RPMI7951 (cell line): ENCODE measurements at regions not wholly inside any gene's neighbourhood (a gene's known extent, or its start where the extent isn't known, plus 50 kb on each side); places are given as distances from the start of the nearest gene placed in this dataset.
"Not testable (repeated sequence)": the region's sequence is repeated elsewhere in the genome, so short reads cannot be mapped to it uniquely, and the experiment has no call there.

ENCODE experiments used
- DNase-seq: peaks from one replicate; pipeline ENCODE4 v3.0.0-alpha.2; 2012; ENCODE audit warnings: low read depth

GRCh38 chr21:5251162-5251561 lies 5270.2 kb upstream of the TPTE start:
- DNase-seq: not testable (repeated sequence)

GRCh38 chr21:5251866-5252265 lies 5269.5 kb upstream of the TPTE start:
- DNase-seq: not testable (repeated sequence)
